Mesothelial cell of epicardium (in vitro differentiated cells): ENCODE measurements at regions not wholly inside any gene's neighbourhood (a gene's known extent, or its start where the extent isn't known, plus 50 kb on each side); places are given as distances from the start of the nearest gene placed in this dataset.

Experiments used
- DNase-seq, 2 experiments: peaks; one replicate each; pipeline ENCODE4 v3.0.0; 2021; ENCODE audit warnings: low spot score in 2 of 2; ENCODE audit not compliant: unreplicated experiment in 2 of 2
- H3K27ac Mint-ChIP-seq: 2 replicates; pipeline ENCODE4 v1.8.0; 2021; ENCODE audit warnings: mixed read lengths
- H3K27me3 Mint-ChIP-seq: 2 replicates; pipeline ENCODE4 v1.8.0; 2021; ENCODE audit warnings: low read depth, mixed read lengths
- H3K36me3 Mint-ChIP-seq: 2 replicates; pipeline ENCODE4 v1.8.0; 2021; ENCODE audit warnings: mixed read lengths
- H3K4me1 Mint-ChIP-seq: 2 replicates; pipeline ENCODE4 v1.8.0; 2021; ENCODE audit warnings: mixed read lengths
- H3K4me3 Mint-ChIP-seq: 2 replicates; pipeline ENCODE4 v1.8.0; 2021; ENCODE audit warnings: mild to moderate bottlenecking, moderate library complexity, mixed read lengths
- H3K9me3 Mint-ChIP-seq: 2 replicates; pipeline ENCODE4 v1.8.0; 2021; ENCODE audit warnings: mixed read lengths
- TF ChIP-seq, protein P1 (sequence below): fragments of 200-600 bp; sonication (generic); IDR thresholded peaks from one replicate; pipeline ENCODE4 v1.5.0; 2021; ENCODE audit warnings: antibody characterized with exemption; ENCODE audit not compliant: unreplicated experiment

DNA sequence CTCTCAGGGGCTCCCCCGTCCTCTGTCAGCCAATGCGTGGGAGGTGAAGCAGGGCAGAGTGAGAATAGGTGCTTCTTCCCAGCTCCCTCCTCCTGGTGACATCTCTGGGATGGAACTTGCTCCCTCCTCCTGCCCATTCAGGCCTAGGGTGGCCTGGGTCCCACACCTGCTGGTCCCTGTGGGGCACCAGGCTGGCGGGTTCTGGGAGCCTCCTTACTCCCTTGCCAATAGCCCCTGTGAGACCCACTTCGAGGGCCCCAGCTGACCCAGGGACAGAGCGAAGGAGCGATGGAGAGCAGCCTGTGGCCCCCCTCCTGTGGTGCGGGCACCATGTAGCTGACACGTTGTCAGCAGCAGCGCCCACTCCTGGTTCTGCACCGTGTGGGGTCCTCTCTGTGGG is 512.6 kb downstream of the GLRX3 start:
- Mint-ChIP-seq H3K4me1 (no peaks in the 10 kb centered on the region), H3K9me3 (no peaks in the 10 kb centered on the region), H3K4me3 (no peak overlapping the region), H3K27ac (no peak overlapping the region), H3K36me3 (no peaks in the 10 kb centered on the region), H3K27me3 (no peaks in the 10 kb centered on the region)
- DNase-seq = no peak
- TF ChIP-seq, protein P1, sequence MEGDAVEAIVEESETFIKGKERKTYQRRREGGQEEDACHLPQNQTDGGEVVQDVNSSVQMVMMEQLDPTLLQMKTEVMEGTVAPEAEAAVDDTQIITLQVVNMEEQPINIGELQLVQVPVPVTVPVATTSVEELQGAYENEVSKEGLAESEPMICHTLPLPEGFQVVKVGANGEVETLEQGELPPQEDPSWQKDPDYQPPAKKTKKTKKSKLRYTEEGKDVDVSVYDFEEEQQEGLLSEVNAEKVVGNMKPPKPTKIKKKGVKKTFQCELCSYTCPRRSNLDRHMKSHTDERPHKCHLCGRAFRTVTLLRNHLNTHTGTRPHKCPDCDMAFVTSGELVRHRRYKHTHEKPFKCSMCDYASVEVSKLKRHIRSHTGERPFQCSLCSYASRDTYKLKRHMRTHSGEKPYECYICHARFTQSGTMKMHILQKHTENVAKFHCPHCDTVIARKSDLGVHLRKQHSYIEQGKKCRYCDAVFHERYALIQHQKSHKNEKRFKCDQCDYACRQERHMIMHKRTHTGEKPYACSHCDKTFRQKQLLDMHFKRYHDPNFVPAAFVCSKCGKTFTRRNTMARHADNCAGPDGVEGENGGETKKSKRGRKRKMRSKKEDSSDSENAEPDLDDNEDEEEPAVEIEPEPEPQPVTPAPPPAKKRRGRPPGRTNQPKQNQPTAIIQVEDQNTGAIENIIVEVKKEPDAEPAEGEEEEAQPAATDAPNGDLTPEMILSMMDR = no peak

DNA sequence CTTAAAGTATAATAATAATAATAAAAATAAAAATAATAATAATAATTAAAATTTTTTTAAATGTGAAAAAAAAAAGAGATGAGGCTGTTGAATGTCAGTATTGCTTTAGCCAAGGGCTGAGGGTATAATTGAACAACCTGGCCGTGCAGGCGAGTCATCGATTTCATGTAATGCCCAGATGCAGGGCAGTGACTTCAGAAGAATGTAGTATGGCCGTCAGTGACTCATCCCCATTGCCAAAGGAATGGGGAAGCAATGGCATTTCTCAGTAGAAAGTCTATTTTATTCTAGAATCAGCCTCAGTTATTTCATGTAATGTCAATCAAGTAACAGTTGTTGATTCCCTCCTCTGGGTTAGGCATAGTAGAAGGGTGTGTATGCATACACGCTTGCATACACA is 516.4 kb downstream of the GLRX3 start:
- H3K27ac Mint-ChIP-seq = no peak overlapping the region
- no peaks in the 10 kb centered on the region for H3K27me3 Mint-ChIP-seq
- TF ChIP-seq, protein P1 = no peak
- DNase-seq = no peak
- no peak overlapping the region for H3K4me3 Mint-ChIP-seq
- H3K9me3 Mint-ChIP-seq = no peaks in the 10 kb centered on the region
- no peaks in the 10 kb centered on the region for H3K36me3 Mint-ChIP-seq
- no peaks in the 10 kb centered on the region for H3K4me1 Mint-ChIP-seq

DNA sequence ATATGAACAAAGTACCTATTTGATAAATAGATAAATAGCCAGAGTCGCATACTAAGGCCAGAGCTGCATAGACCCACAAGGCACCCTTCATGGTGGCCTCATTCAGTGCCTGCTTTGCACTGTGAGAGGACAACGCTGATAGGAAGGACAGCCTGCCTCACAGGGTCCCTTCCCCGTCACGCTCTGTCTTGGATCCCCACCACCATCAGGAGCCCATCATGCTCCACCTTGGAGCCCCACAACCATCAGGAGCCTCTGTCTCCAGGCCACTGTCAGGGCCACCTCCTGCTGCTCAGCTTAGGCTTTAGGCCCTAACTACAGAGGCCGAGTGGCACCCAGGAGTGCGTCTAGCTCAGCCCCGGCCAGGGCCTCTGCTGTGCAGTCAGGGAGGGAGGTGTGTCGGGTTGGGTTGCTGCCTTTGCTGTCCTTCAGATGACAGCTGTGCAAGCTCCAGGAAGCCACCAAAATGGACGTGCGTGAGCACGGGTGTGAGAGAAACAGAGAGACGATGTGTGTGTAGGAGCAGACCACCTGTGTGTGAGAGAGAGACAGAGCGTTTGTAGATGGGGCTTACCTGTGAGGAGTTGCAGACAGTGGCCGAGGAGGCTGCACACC is 516.9 kb downstream of the GLRX3 start:
- no peak for DNase-seq

DNA sequence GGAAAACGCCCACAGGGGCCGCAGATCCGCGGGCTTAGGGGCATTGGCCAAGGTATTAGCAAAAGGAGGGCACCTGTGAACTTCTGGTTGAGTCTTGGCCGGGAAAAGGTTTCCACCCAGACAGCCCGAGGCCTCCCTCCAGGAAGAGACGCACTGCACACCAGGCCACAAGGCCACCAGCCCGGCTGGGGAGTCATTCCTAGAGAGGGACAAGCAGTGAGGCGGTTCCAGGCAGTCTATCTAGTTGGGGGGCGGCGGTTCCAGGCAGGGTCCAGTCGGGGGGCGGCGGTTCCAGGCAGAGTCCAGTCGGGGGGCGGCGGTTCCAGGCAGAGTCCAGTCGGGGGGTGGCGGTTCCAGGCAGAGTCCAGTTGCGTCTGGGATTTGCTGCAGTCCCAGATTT is 518.5 kb downstream of the GLRX3 start:
- Mint-ChIP-seq H3K9me3 (no peaks in the 10 kb centered on the region), H3K36me3 (no peaks in the 10 kb centered on the region), H3K4me1 (no peaks in the 10 kb centered on the region), H3K27ac (no peak overlapping the region), H3K4me3 (no peak overlapping the region), H3K27me3 (no peaks in the 10 kb centered on the region)
- TF ChIP-seq, protein P1 = no peak
- DNase-seq = no peak

More for the DNA sequence above, 516.9 kb downstream of the GLRX3 start:
- no peak overlapping the region for H3K4me3 Mint-ChIP-seq
- no peaks in the 10 kb centered on the region for H3K4me1 Mint-ChIP-seq
- H3K36me3 Mint-ChIP-seq = no peaks in the 10 kb centered on the region
- TF ChIP-seq, protein P1 = no peak
- H3K27ac Mint-ChIP-seq = no peak overlapping the region
- no peaks in the 10 kb centered on the region for H3K27me3 Mint-ChIP-seq
- H3K9me3 Mint-ChIP-seq = no peaks in the 10 kb centered on the region

DNA sequence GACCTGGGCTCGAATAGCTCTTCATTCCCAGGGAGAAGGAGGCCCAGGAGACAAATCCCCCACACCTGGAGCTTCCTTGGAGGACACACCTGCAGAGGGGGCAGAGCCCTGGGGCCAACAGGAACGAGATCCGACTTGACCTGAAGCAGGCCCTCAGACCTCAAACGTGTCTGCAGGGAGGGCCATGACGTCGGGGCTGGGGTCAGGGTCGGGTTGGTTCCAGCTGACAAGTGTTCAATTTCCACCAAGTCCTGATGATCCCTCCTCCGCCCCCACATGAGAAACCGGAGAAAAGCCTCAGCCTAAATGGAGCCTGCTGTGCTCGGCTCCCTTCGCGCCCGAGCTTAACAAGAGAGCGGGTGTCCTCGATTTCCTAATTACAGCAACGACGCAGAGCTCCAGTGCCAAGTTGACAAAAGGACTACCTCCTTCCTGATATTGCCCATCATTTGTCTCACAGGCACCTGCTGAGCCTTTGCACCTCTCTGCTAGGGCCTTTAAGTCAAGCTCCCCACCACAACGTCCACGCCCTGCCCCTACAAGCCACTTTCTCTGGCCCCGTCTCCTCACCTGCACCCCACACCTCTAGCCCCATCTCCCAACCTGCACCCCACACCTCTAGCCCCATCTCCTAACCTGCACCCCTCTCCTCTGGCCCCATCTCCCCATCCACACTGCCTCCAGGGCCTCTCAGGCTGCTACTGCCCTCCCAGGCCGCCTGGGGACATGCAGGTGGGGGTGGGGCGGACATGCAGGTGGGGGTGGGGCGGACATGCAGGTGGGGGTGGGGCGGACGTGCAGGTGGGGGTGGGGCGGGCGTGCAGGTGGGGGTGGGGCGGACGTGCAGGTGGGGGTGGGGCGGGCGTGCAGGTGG is 519.4 kb downstream of the GLRX3 start:
- Mint-ChIP-seq H3K27ac (no peak overlapping the region), H3K4me1 (no peaks in the 10 kb centered on the region), H3K36me3 (no peaks in the 10 kb centered on the region), H3K9me3 (no peaks in the 10 kb centered on the region), H3K4me3 (no peak overlapping the region), H3K27me3 (no peaks in the 10 kb centered on the region)
- TF ChIP-seq, protein P1 = no peak
- no peak for DNase-seq
